HepG2 (cell line): ENCODE measurements at regions not wholly inside any gene's neighbourhood (a gene's known extent, or its start where the extent isn't known, plus 50 kb on each side); places are given as distances from the start of the nearest gene placed in this dataset.

ENCODE experiments used
- ARID3A ChIP-seq: IDR thresholded peaks from 2 replicates; pipeline ENCODE4 v1.6.1; 2012; ENCODE audit warnings: low read depth, low read length, improper control_type of control experiment
- ATRX ChIP-seq: sonication (generic); formaldehyde crosslinking; IDR thresholded peaks from 2 replicates; pipeline ENCODE4 v1.4.0; 2020; ENCODE audit warnings: missing genetic modification reagents, borderline replicate concordance
- DR1 ChIP-seq: sonication (generic); formaldehyde crosslinking; IDR thresholded peaks from 2 replicates; pipeline ENCODE4 v1.8.0; 2021; ENCODE audit warnings: mild to moderate bottlenecking, missing genetic modification reagents, inconsistent platforms
- HOXD1 ChIP-seq: sonication (generic); formaldehyde crosslinking; IDR thresholded peaks from 2 replicates; pipeline ENCODE4 v1.5.0; 2020; ENCODE audit warnings: missing genetic modification reagents
- JDP2 ChIP-seq: sonication (generic); formaldehyde crosslinking; IDR thresholded peaks from 2 replicates; pipeline ENCODE4 v1.8.1; 2022; ENCODE audit warnings: missing genetic modification reagents, borderline replicate concordance
- KLF15 ChIP-seq: sonication (generic); formaldehyde crosslinking; IDR thresholded peaks from 2 replicates; pipeline ENCODE4 v1.8.1; 2023; ENCODE audit warnings: borderline replicate concordance, mild to moderate bottlenecking, inconsistent platforms, missing genetic modification reagents, mixed read lengths
- NCOA1 ChIP-seq: sonication (generic); formaldehyde crosslinking; IDR thresholded peaks from 2 replicates; pipeline ENCODE4 v1.9.0; 2021; ENCODE audit warnings: missing genetic modification reagents
- RNF219 ChIP-seq: sonication (generic); formaldehyde crosslinking; IDR thresholded peaks from 2 replicates; pipeline ENCODE4 v1.5.0; 2020; ENCODE audit warnings: mild to moderate bottlenecking, missing genetic modification reagents
- UBTF ChIP-seq: sonication (generic); formaldehyde crosslinking; IDR thresholded peaks from 2 replicates; pipeline ENCODE4 v1.4.0; 2020; ENCODE audit warnings: mild to moderate bottlenecking, missing genetic modification reagents
- ZNF101 ChIP-seq: sonication (generic); formaldehyde crosslinking; IDR thresholded peaks from 2 replicates; pipeline ENCODE4 v1.4.0; 2020; ENCODE audit warnings: mild to moderate bottlenecking, low read depth, missing genetic modification reagents, borderline replicate concordance
- ZNF260 ChIP-seq: sonication (generic); formaldehyde crosslinking; IDR thresholded peaks from 2 replicates; pipeline ENCODE4 v1.4.0; 2020; ENCODE audit warnings: missing genetic modification reagents, low read depth, mild to moderate bottlenecking, borderline replicate concordance
- ZNF264 ChIP-seq: sonication (generic); formaldehyde crosslinking; IDR thresholded peaks from 2 replicates; pipeline ENCODE4 v1.4.0; 2020; ENCODE audit warnings: missing genetic modification reagents
- ZNF558 ChIP-seq: sonication (generic); formaldehyde crosslinking; IDR thresholded peaks from 2 replicates; pipeline ENCODE4 v1.9.0; 2022; ENCODE audit warnings: mild to moderate bottlenecking, missing genetic modification reagents, borderline replicate concordance
- ZSCAN21 ChIP-seq: sonication (generic); formaldehyde crosslinking; IDR thresholded peaks from 2 replicates; pipeline ENCODE4 v1.8.0; 2022; ENCODE audit warnings: mild to moderate bottlenecking, missing genetic modification reagents, moderate library complexity, borderline replicate concordance
- ZSCAN25 ChIP-seq: sonication (generic); formaldehyde crosslinking; IDR thresholded peaks from 2 replicates; pipeline ENCODE4 v1.8.0; 2022; ENCODE audit warnings: mild to moderate bottlenecking, missing genetic modification reagents

- no peak for TF ChIP-seq ZNF264 (CRISPR knock-in tag)
- no peak for TF ChIP-seq ARID3A
- TF ChIP-seq ZNF101 (CRISPR knock-in tag) = no peak
- TF ChIP-seq RNF219 (CRISPR knock-in tag) = no peak
- TF ChIP-seq ZSCAN25 (CRISPR knock-in tag) = no peak
- no peak for TF ChIP-seq NCOA1 (CRISPR knock-in tag)
- no peak for TF ChIP-seq UBTF (CRISPR knock-in tag)
- no peak for TF ChIP-seq HOXD1 (CRISPR knock-in tag)
- no peak for TF ChIP-seq DR1 (CRISPR knock-in tag)
- TF ChIP-seq JDP2 = no peak
- TF ChIP-seq KLF15 (CRISPR knock-in tag) = no peak
- no peak for TF ChIP-seq ZNF558 (CRISPR knock-in tag)
- no peak for TF ChIP-seq ATRX (CRISPR knock-in tag)
- TF ChIP-seq ZNF260 (CRISPR knock-in tag) = no peak
- TF ChIP-seq ZSCAN21 (CRISPR knock-in tag) = no peak
Measured at GRCh38 chr2:136290326-136290725, 172.4 kb upstream of the CXCR4 start (continued).
